ENCODE measurements at regions not wholly inside any gene's neighbourhood (a gene's known extent, or its start where the extent isn't known, plus 50 kb on each side); places are given as distances from the start of the nearest gene placed in this dataset.

GRCh38 chr12:83313827-83314226, 627.1 kb downstream of the TMTC2 start:
- TF ChIP-seq ZNF274 (IDR thresholded peaks at IDR 0.05; ENCODE audit: borderline replicate concordance, extremely low read depth, low read length), result no peak
- TF ChIP-seq SP2 (IDR thresholded peaks at IDR 0.05; ENCODE audit: low read length), result no peak
- TF ChIP-seq, protein P1, sequence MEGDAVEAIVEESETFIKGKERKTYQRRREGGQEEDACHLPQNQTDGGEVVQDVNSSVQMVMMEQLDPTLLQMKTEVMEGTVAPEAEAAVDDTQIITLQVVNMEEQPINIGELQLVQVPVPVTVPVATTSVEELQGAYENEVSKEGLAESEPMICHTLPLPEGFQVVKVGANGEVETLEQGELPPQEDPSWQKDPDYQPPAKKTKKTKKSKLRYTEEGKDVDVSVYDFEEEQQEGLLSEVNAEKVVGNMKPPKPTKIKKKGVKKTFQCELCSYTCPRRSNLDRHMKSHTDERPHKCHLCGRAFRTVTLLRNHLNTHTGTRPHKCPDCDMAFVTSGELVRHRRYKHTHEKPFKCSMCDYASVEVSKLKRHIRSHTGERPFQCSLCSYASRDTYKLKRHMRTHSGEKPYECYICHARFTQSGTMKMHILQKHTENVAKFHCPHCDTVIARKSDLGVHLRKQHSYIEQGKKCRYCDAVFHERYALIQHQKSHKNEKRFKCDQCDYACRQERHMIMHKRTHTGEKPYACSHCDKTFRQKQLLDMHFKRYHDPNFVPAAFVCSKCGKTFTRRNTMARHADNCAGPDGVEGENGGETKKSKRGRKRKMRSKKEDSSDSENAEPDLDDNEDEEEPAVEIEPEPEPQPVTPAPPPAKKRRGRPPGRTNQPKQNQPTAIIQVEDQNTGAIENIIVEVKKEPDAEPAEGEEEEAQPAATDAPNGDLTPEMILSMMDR (IDR thresholded peaks at IDR 0.05; ENCODE audit: control extremely low read depth in 1 of 3, insufficient read depth in 1 of 3, low read depth in 1 of 3, low read length in 3 of 3), result no peak
- no peak for TF ChIP-seq EZH2 (IDR thresholded peaks at IDR 0.05; ENCODE audit: low read depth, low read length, severe bottlenecking)
- no peak for TF ChIP-seq POLR2A (IDR thresholded peaks at IDR 0.05; ENCODE audit: control extremely low read depth in 1 of 2, low read depth in 2 of 2, low read length in 2 of 2)
- no peak for TF ChIP-seq CHD2 (IDR thresholded peaks at IDR 0.05; ENCODE audit: low read length)
- TF ChIP-seq YY1 (IDR thresholded peaks at IDR 0.05; ENCODE audit: low read depth, low read length), result no peak
- no peak for TF ChIP-seq HDAC2 (IDR thresholded peaks at IDR 0.05; ENCODE audit: borderline replicate concordance in 1 of 2, low read depth in 2 of 2, low read length in 2 of 2)
- TF ChIP-seq, protein P2, sequence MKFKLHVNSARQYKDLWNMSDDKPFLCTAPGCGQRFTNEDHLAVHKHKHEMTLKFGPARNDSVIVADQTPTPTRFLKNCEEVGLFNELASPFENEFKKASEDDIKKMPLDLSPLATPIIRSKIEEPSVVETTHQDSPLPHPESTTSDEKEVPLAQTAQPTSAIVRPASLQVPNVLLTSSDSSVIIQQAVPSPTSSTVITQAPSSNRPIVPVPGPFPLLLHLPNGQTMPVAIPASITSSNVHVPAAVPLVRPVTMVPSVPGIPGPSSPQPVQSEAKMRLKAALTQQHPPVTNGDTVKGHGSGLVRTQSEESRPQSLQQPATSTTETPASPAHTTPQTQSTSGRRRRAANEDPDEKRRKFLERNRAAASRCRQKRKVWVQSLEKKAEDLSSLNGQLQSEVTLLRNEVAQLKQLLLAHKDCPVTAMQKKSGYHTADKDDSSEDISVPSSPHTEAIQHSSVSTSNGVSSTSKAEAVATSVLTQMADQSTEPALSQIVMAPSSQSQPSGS (IDR thresholded peaks at IDR 0.05; ENCODE audit: low read length), result no peak
- TF ChIP-seq RXRA (IDR thresholded peaks at IDR 0.05; ENCODE audit: insufficient read depth, low read depth, low read length), result no peak

All from H1 (cell line).